GM12878 (cell line): ENCODE measurements at regions not wholly inside any gene's neighbourhood (a gene's known extent, or its start where the extent isn't known, plus 50 kb on each side); places are given as distances from the start of the nearest gene placed in this dataset.

Experiments used
- ATAC-seq: fragments of 200-7000 bp; cut with Tn5 transposase; 3 replicates; pipeline ENCODE4 v1.9.1; 2020; ENCODE audit warnings: mild to moderate bottlenecking, moderate library complexity
- BruUV-seq: library from RNA; stranded (reverse); fragments of 400-500 nt; replicated peaks from 2 replicates; lab custom pipeline; 2021; lab: Mats Ljungman, UMichigan
- CTCF ChIA-PET: fragments of 300-600 bp; sonication (Branson Sonifier 250); formaldehyde crosslinking; extraction: SDS; loops from one replicate; lab custom pipeline; 2021; ENCODE audit warnings: inconsistent platforms; lab: Yijun Ruan, JAX
- POLR2A ChIA-PET: fragments of 350-600 bp; formaldehyde crosslinking; extraction: SDS; loops from one replicate; lab custom pipeline; 2021; ENCODE audit warnings: inconsistent platforms; lab: Charles Lee
- RAD21 ChIA-PET: fragments of 300-600 bp; sonication (Branson Sonifier 250); formaldehyde crosslinking; loops from one replicate; lab custom pipeline; 2023; ENCODE audit warnings: antibody characterized with exemption; ENCODE audit not compliant: unreplicated experiment; lab: Charles Lee
- SMC1A ChIA-PET: fragments of 300-600 bp; sonication (Branson Sonifier 250); formaldehyde crosslinking; loops from one replicate; lab custom pipeline; 2023; ENCODE audit not compliant: unreplicated experiment, uncharacterized antibody; lab: Charles Lee
- DNase-seq: peaks from one replicate; pipeline ENCODE4 v3.0.0-alpha.2; 2011; ENCODE audit warnings: low read depth, low spot score
- FAIRE-seq: peaks from 3 replicates; lab custom pipeline; 2011; peaks lifted over from hg19 to GRCh38; lab: Jason Lieb, UNC
- H2AFZ ChIP-seq: 2 replicates; pipeline ENCODE4 v1.6.0; 2011; ENCODE audit warnings: low read depth, low read length, control low read depth; ENCODE audit not compliant: control insufficient read depth
- H3K27ac ChIP-seq: 2 replicates; pipeline ENCODE4 v1.5.1; 2011; ENCODE audit warnings: control low read depth; ENCODE audit not compliant: control insufficient read depth, insufficient read depth
- H3K27me3 ChIP-seq, 2 experiments: replicated peaks in 1 of 2; 2 replicates each; pipeline versions ENCODE4 v1.6.0 to v1.6.1; 2011; ENCODE audit warnings: low read length in 1 of 2; ENCODE audit not compliant: control insufficient read depth in 2 of 2, insufficient read depth in 2 of 2
- H3K36me3 ChIP-seq, 2 experiments: 2 replicates each; pipeline ENCODE4 v1.5.1; 2011; ENCODE audit warnings: low read length in 1 of 2; ENCODE audit not compliant: control insufficient read depth in 2 of 2, insufficient read depth in 2 of 2
- H3K4me1 ChIP-seq: 2 replicates; pipeline ENCODE4 v1.6.1; 2011; ENCODE audit warnings: mild to moderate bottlenecking, low read length, moderate library complexity, mixed read lengths; ENCODE audit not compliant: control insufficient read depth, insufficient read depth
- H3K4me2 ChIP-seq: 2 replicates; pipeline ENCODE4 v1.6.0; 2011; ENCODE audit warnings: control low read depth; ENCODE audit not compliant: control insufficient read depth, insufficient read depth
- H3K4me3 ChIP-seq: fragments of 200-600 bp; sonication (generic); 2 replicates; pipeline ENCODE4 v1.5.1; 2016
- H3K79me2 ChIP-seq: 2 replicates; pipeline ENCODE4 v1.6.0; 2011; ENCODE audit warnings: low read length; ENCODE audit not compliant: control insufficient read depth, insufficient read depth
- H3K9ac ChIP-seq: 2 replicates; pipeline ENCODE4 v1.8.0; 2011; ENCODE audit warnings: low read length, control low read depth, mixed read lengths; ENCODE audit not compliant: control insufficient read depth, insufficient read depth
- H3K9me3 ChIP-seq: replicated peaks from 3 replicates; pipeline ENCODE4 v1.5.1; 2011; ENCODE audit warnings: mild to moderate bottlenecking, low read length; ENCODE audit not compliant: control insufficient read depth, insufficient read depth
- H4K20me1 ChIP-seq: 2 replicates; pipeline ENCODE4 v1.6.0; 2011; ENCODE audit not compliant: control insufficient read depth, insufficient read depth
- ASH2L ChIP-seq: fragments of 300-600, 200-600 bp; sonication (generic); IDR thresholded peaks from 2 replicates; pipeline ENCODE4 v1.6.1; 2017; ENCODE audit warnings: low read depth, mild to moderate bottlenecking, borderline replicate concordance
- CREB1 ChIP-seq: IDR thresholded peaks from 2 replicates; pipeline ENCODE4 v1.6.1; 2012; ENCODE audit warnings: low read depth, mild to moderate bottlenecking, inconsistent platforms
- EGR1 ChIP-seq, 2 experiments: IDR thresholded peaks; 1 replicate in 1 of 2; 2 replicates in 1 of 2; pipeline ENCODE4 v1.6.1; 2011 to 2012; ENCODE audit warnings: low read depth in 2 of 2, low read length in 2 of 2, borderline replicate concordance in 1 of 2, mild to moderate bottlenecking in 1 of 2, moderate library complexity in 1 of 2
- FOXK2 ChIP-seq: fragments of 450-650 bp; IDR thresholded peaks from 2 replicates; pipeline ENCODE4 v1.6.1; 2017; ENCODE audit warnings: mild to moderate bottlenecking, moderate library complexity
- RB1 ChIP-seq: fragments of 450-650 bp; formaldehyde crosslinking; IDR thresholded peaks from 2 replicates; pipeline ENCODE4 v1.6.1; 2017; ENCODE audit warnings: mild to moderate bottlenecking, borderline replicate concordance
- RCOR1 ChIP-seq: conservative IDR thresholded peaks from 2 replicates; pipeline ENCODE4 v1.6.1; 2012; ENCODE audit warnings: low read depth, low read length, improper control_type of control experiment
- SRF ChIP-seq, 2 experiments: IDR thresholded peaks; 2 replicates each; pipeline ENCODE4 v1.6.1; 2011; ENCODE audit warnings: low read depth in 2 of 2, low read length in 2 of 2, mild to moderate bottlenecking in 1 of 2, moderate library complexity in 1 of 2
- ZBTB33 ChIP-seq: fragments of 450-650 bp; IDR thresholded peaks from 2 replicates; pipeline ENCODE4 v1.6.1; 2017; ENCODE audit warnings: mild to moderate bottlenecking
- ZNF217 ChIP-seq: fragments of 450-650 bp; IDR thresholded peaks from 2 replicates; pipeline ENCODE4 v1.6.1; 2017; ENCODE audit warnings: antibody characterized with exemption, mild to moderate bottlenecking
- ZNF622 ChIP-seq: fragments of 450-650 bp; IDR thresholded peaks from 2 replicates; pipeline ENCODE4 v1.6.1; 2017; ENCODE audit warnings: mild to moderate bottlenecking, inconsistent platforms
- WGBS: methylation state at CpG from one replicate; pipeline ENCODE4 v1.1.6; 2016; ENCODE audit warnings: low lambda C conversion rate; ENCODE audit not compliant: insufficient replicate concordance, insufficient coverage; ENCODE audit errors: missing lambda C conversion rate; 5-methylcytosine and 5-hydroxymethylcytosine counted together
- in situ Hi-C: fragments of 300-500 bp; cut with MboI; formaldehyde crosslinking; loops from 9 replicates; pipeline ENCODE4 v1.14.3; 2018; ENCODE audit warnings: mixed read lengths
- intact Hi-C: fragments of 100-400 bp; cut with micrococcal nuclease; formaldehyde crosslinking; loops from one replicate; pipeline ENCODE4 v1.14.2; 2022; ENCODE audit not compliant: unreplicated experiment
- TF ChIP-seq, protein P1 (sequence below): fragments of 450-650 bp; IDR thresholded peaks from 2 replicates; pipeline ENCODE4 v1.6.1; 2017; ENCODE audit warnings: mild to moderate bottlenecking, moderate library complexity

GRCh38 chr6:86723151-86723550, 214.2 kb upstream of the HTR1E start:
- Histone ChIP-seq H3K4me3 (no peak overlapping the region), H3K9ac (no peak overlapping the region), H3K27me3 (no peaks in the 10 kb centered on the region), H3K4me1 (no peaks in the 10 kb centered on the region), H3K27ac (no peak overlapping the region), H4K20me1 (no peaks in the 10 kb centered on the region), H3K79me2 (no peaks in the 10 kb centered on the region), H3K4me2 (no peak overlapping the region), H3K9me3 (no peaks in the 10 kb centered on the region), H2AFZ (no peak overlapping the region), H3K36me3 (no peaks in the 10 kb centered on the region)
- POLR2A ChIA-PET = no interaction called here
- no TSS peak for BruUV-seq
- ATAC-seq (no peak), DNase-seq (no peak), FAIRE-seq (no peak)
- intact Hi-C loops (no loop called here), in situ Hi-C loops (no loop called here)
- CTCF ChIA-PET = no interaction called here
- 17% methylated on average over 3 of the region's 3 CpGs for WGBS
- RAD21 ChIA-PET = no interaction called here
- SMC1A ChIA-PET = no interaction called here
- TF ChIP-seq RCOR1 (no peak), CREB1 (no peak)

DNA sequence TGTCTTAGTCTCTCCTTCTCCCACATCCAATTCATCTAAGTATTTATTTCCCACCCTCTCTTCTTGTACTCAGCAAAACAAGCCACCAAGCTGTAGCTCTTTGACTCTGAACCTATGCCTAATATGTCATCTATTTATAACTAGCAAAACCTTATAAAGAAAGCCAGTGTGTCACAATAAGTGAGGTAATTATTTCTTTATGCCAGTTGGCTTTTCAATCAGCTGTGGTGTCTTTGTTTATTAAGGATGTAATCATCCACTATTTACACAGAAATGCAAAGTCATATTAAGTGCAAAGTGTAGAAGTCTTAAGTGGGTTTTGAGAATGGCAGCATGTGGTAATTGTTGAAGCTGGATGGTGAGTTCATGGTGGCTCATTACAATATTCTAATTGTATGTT, 215.2 kb upstream of the HTR1E start:
- FAIRE-seq = no peak
- Histone ChIP-seq H3K9me3 (no peaks in the 10 kb centered on the region), H3K36me3 (no peaks in the 10 kb centered on the region), H3K4me1 (no peaks in the 10 kb centered on the region), H3K4me2 (no peak overlapping the region), H3K4me3 (no peak overlapping the region), H4K20me1 (no peaks in the 10 kb centered on the region), H2AFZ (no peak overlapping the region), H3K27ac (no peak overlapping the region), H3K9ac (no peak overlapping the region), H3K79me2 (no peaks in the 10 kb centered on the region), H3K27me3 (no peaks in the 10 kb centered on the region)
- in situ Hi-C loops = no loop called here
- POLR2A ChIA-PET = no interaction called here
- SMC1A ChIA-PET = no interaction called here
- intact Hi-C loops = no loop called here
- no TSS peak for BruUV-seq
- CTCF ChIA-PET = no interaction called here
- DNase-seq = no peak
- ATAC-seq = no peak
- RAD21 ChIA-PET = no interaction called here
- TF ChIP-seq ZNF217 (no peak), FOXK2 (no peak), SRF (IDR thresholded peaks at IDR 0.05; ENCODE audit: low read depth in 2 of 2, low read length in 2 of 2) (no peak), ASH2L (no peak), EGR1 (IDR thresholded peaks at IDR 0.05; ENCODE audit: borderline replicate concordance in 1 of 2, low read depth in 2 of 2, low read length in 2 of 2) (no peak), ZBTB33 (no peak), ZNF622 (no peak), RB1 (no peak)
- TF ChIP-seq, protein P1, sequence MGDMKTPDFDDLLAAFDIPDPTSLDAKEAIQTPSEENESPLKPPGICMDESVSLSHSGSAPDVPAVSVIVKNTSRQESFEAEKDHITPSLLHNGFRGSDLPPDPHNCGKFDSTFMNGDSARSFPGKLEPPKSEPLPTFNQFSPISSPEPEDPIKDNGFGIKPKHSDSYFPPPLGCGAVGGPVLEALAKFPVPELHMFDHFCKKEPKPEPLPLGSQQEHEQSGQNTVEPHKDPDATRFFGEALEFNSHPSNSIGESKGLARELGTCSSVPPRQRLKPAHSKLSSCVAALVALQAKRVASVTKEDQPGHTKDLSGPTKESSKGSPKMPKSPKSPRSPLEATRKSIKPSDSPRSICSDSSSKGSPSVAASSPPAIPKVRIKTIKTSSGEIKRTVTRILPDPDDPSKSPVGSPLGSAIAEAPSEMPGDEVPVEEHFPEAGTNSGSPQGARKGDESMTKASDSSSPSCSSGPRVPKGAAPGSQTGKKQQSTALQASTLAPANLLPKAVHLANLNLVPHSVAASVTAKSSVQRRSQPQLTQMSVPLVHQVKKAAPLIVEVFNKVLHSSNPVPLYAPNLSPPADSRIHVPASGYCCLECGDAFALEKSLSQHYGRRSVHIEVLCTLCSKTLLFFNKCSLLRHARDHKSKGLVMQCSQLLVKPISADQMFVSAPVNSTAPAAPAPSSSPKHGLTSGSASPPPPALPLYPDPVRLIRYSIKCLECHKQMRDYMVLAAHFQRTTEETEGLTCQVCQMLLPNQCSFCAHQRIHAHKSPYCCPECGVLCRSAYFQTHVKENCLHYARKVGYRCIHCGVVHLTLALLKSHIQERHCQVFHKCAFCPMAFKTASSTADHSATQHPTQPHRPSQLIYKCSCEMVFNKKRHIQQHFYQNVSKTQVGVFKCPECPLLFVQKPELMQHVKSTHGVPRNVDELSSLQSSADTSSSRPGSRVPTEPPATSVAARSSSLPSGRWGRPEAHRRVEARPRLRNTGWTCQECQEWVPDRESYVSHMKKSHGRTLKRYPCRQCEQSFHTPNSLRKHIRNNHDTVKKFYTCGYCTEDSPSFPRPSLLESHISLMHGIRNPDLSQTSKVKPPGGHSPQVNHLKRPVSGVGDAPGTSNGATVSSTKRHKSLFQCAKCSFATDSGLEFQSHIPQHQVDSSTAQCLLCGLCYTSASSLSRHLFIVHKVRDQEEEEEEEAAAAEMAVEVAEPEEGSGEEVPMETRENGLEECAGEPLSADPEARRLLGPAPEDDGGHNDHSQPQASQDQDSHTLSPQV = no peak
